Keratinocyte (primary cell): ENCODE measurements at regions not wholly inside any gene's neighbourhood (a gene's known extent, or its start where the extent isn't known, plus 50 kb on each side); places are given as distances from the start of the nearest gene placed in this dataset.

Source experiments
- DNase-seq: peaks from one replicate; pipeline ENCODE4 v3.0.0-alpha.2; 2011; ENCODE audit warnings: low read depth, missing footprints, low spot score
- FAIRE-seq: peaks from 2 replicates; lab custom pipeline; 2011; peaks lifted over from hg19 to GRCh38; lab: Jason Lieb, UNC
- H2AFZ ChIP-seq: 2 replicates; pipeline ENCODE4 v1.6.0; 2012; ENCODE audit warnings: low read length, control low read depth, inconsistent platforms; ENCODE audit not compliant: control insufficient read depth
- H3K27ac ChIP-seq: 2 replicates; pipeline ENCODE4 v1.5.1; 2011; ENCODE audit warnings: low read length; ENCODE audit not compliant: control insufficient read depth, insufficient read depth
- H3K27me3 ChIP-seq: 3 replicates; pipeline ENCODE4 v1.6.0; 2011; ENCODE audit warnings: low read length; ENCODE audit not compliant: control insufficient read depth, insufficient read depth; ENCODE audit errors: extremely low read depth
- H3K36me3 ChIP-seq, 2 experiments: 2 replicates in 1 of 2; 3 replicates in 1 of 2; pipeline ENCODE4 v1.5.1; 2011; ENCODE audit warnings: low read length in 2 of 2, mild to moderate bottlenecking in 1 of 2; ENCODE audit not compliant: control insufficient read depth in 2 of 2, insufficient read depth in 2 of 2; ENCODE audit errors: extremely low read depth in 1 of 2
- H3K4me1 ChIP-seq: 3 replicates; pipeline ENCODE4 v1.5.1; 2011; ENCODE audit warnings: low read length; ENCODE audit not compliant: control insufficient read depth, insufficient read depth; ENCODE audit errors: extremely low read depth
- H3K4me2 ChIP-seq: 3 replicates; pipeline ENCODE4 v1.6.0; 2011; ENCODE audit warnings: low read depth, low read length; ENCODE audit not compliant: control insufficient read depth, insufficient read depth; ENCODE audit errors: extremely low read depth
- H3K4me3 ChIP-seq, 3 experiments: fragments of 200-600 bp in 1 of 3; sonication (generic) in 1 of 3; 2 replicates in 2 of 3; 3 replicates in 1 of 3; pipeline ENCODE4 v1.5.1; 2011 to 2016; ENCODE audit warnings: low read length in 3 of 3, mild to moderate bottlenecking in 3 of 3, control low read depth in 2 of 3, inconsistent platforms in 1 of 3, low read depth in 1 of 3, mixed read lengths in 1 of 3, mixed run types in 1 of 3, moderate library complexity in 1 of 3; ENCODE audit not compliant: control insufficient read depth in 2 of 3, insufficient read depth in 2 of 3; ENCODE audit errors: extremely low read depth in 1 of 3
- H3K79me2 ChIP-seq: 2 replicates; pipeline ENCODE4 v1.6.0; 2012; ENCODE audit warnings: low read length; ENCODE audit not compliant: control insufficient read depth, insufficient read depth
- H3K9ac ChIP-seq: 3 replicates; pipeline ENCODE4 v1.6.0; 2011; ENCODE audit warnings: low read length; ENCODE audit not compliant: control insufficient read depth, insufficient read depth; ENCODE audit errors: extremely low read depth
- H3K9me1 ChIP-seq: 3 replicates; pipeline ENCODE4 v1.6.0; 2011; ENCODE audit warnings: low read length; ENCODE audit not compliant: control insufficient read depth, insufficient read depth; ENCODE audit errors: extremely low read depth
- H3K9me3 ChIP-seq: 2 replicates; pipeline ENCODE4 v1.5.1; 2012; ENCODE audit warnings: low read depth, low read length; ENCODE audit not compliant: control insufficient read depth
- H4K20me1 ChIP-seq: 3 replicates; pipeline ENCODE4 v1.6.0; 2011; ENCODE audit warnings: low read length; ENCODE audit not compliant: control insufficient read depth, insufficient read depth; ENCODE audit errors: extremely low read depth
- EZH2 ChIP-seq: IDR thresholded peaks from one replicate; pipeline ENCODE4 v1.6.1; 2012; ENCODE audit warnings: inconsistent platforms, mild to moderate bottlenecking, low read length, moderate library complexity
- dilution Hi-C: fragments of 300-500 bp; cut with MboI; formaldehyde crosslinking; loops from one replicate; pipeline ENCODE4 v1.7.0; 2020; ENCODE audit warnings: low sequenced_read_pairs; ENCODE audit not compliant: extremely low pct_ligation_motif_present
- TF ChIP-seq, protein P1 (sequence below), 3 experiments: IDR thresholded peaks in 1 of 3; conservative IDR thresholded peaks in 1 of 3; optimal IDR thresholded peaks in 1 of 3; 2 replicates in 2 of 3; 3 replicates in 1 of 3; pipeline versions ENCODE3 to v1.5.1; 2011; ENCODE audit warnings: low read length in 3 of 3, mild to moderate bottlenecking in 3 of 3, moderate library complexity in 2 of 3, control low read depth in 1 of 3, inconsistent platforms in 1 of 3; ENCODE audit not compliant: insufficient read depth in 2 of 3; ENCODE audit errors: extremely low read depth in 1 of 3

DNA sequence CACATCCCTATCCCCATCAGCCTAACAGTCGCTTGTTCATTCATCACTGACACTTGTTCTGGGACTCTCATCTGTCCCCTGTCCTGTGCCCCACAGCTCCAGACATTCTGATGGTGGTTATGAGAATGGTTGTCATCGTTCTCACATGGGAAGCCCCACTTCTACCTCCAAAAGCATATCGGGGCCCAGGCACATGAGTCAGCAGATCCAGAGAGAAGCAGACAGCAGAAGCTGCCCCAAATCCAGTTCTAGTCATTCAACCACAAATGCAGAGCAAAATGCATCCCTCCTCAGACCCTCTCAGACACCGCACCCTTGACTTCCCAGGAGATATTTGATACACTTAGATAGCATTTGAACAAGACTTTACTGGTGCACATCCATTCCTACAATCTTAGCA, 106.0 kb downstream of the FOXF2 start:
- Histone ChIP-seq H3K36me3 (no peaks in the 10 kb centered on the region), H4K20me1 (no peaks in the 10 kb centered on the region), H3K9me3 (peaks cover 5% of the 10 kb centered on the region), H3K27ac (no peak overlapping the region), H3K9me1 (no peaks in the 10 kb centered on the region), H3K79me2 (no peaks in the 10 kb centered on the region), H3K9ac (no peak overlapping the region), H3K4me2 (no peak overlapping the region), H2AFZ (no peak overlapping the region), H3K27me3 (no peaks in the 10 kb centered on the region), H3K4me3 (no peak overlapping the region), H3K4me1 (no peaks in the 10 kb centered on the region)
- TF ChIP-seq EZH2: no peak
- TF ChIP-seq, protein P1, sequence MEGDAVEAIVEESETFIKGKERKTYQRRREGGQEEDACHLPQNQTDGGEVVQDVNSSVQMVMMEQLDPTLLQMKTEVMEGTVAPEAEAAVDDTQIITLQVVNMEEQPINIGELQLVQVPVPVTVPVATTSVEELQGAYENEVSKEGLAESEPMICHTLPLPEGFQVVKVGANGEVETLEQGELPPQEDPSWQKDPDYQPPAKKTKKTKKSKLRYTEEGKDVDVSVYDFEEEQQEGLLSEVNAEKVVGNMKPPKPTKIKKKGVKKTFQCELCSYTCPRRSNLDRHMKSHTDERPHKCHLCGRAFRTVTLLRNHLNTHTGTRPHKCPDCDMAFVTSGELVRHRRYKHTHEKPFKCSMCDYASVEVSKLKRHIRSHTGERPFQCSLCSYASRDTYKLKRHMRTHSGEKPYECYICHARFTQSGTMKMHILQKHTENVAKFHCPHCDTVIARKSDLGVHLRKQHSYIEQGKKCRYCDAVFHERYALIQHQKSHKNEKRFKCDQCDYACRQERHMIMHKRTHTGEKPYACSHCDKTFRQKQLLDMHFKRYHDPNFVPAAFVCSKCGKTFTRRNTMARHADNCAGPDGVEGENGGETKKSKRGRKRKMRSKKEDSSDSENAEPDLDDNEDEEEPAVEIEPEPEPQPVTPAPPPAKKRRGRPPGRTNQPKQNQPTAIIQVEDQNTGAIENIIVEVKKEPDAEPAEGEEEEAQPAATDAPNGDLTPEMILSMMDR (optimal IDR thresholded peaks at IDR 0.05 in 1 of 3, IDR thresholded peaks at IDR 0.05 in 1 of 3, conservative IDR thresholded peaks at IDR 0.05 in 1 of 3; ENCODE audit: extremely low read depth in 1 of 3, insufficient read depth in 2 of 3, low read length in 3 of 3): no peak
- FAIRE-seq (no peak), DNase-seq (no peak)
- dilution Hi-C loops: no loop called here

DNA sequence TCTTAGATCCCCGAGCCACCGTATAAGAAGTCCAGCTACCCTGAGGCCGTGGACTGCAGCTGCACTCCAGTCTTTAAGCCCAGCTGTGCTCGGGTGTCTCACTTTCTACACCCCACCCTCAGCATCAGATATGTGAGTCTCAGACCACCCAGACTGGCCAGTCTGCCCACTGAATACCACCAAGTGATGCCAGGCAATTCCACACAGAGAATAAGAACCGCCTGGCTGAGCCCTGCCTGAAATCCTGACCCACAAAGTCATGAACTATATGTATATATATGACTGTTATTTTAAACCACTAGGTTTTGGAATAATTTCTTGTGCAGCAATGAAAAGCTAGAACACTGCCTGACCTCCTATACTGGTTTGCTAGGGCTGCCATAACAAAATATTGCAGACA, 106.7 kb downstream of the FOXF2 start:
- H3K27ac ChIP-seq: no peak overlapping the region
- H3K4me1 ChIP-seq: no peaks in the 10 kb centered on the region
- dilution Hi-C loops: no loop called here
- no peak overlapping the region for H3K9ac ChIP-seq
- H3K36me3 ChIP-seq: no peaks in the 10 kb centered on the region
- DNase-seq (no peak), FAIRE-seq (no peak)
- no peaks in the 10 kb centered on the region for H3K79me2 ChIP-seq
- peaks cover 4% of the 10 kb centered on the region for H3K27me3 ChIP-seq
- H4K20me1 ChIP-seq: no peaks in the 10 kb centered on the region
- no peaks in the 10 kb centered on the region for H3K9me1 ChIP-seq
- H3K4me2 ChIP-seq: no peak overlapping the region
- no peak for TF ChIP-seq EZH2
- TF ChIP-seq, protein P1 (optimal IDR thresholded peaks at IDR 0.05 in 1 of 3, IDR thresholded peaks at IDR 0.05 in 1 of 3, conservative IDR thresholded peaks at IDR 0.05 in 1 of 3; ENCODE audit: extremely low read depth in 1 of 3, insufficient read depth in 2 of 3, low read length in 3 of 3): no peak
- H3K9me3 ChIP-seq: peaks cover 5% of the 10 kb centered on the region
- H2AFZ ChIP-seq: no peak overlapping the region
- H3K4me3 ChIP-seq: no peak overlapping the region
